Astrocyte of the spinal cord (primary cell): ENCODE measurements at regions not wholly inside any gene's neighbourhood (a gene's known extent, or its start where the extent isn't known, plus 50 kb on each side); places are given as distances from the start of the nearest gene placed in this dataset.
"Not testable (repeated sequence)": the region's sequence is repeated elsewhere in the genome, so short reads cannot be mapped to it uniquely, and the experiment has no call there.

ENCODE experiments used
- DNase-seq: peaks from one replicate; pipeline ENCODE4 v3.0.0; 2011; ENCODE audit warnings: low read depth, low spot score
- H3K4me3 ChIP-seq: 2 replicates; pipeline ENCODE4 v1.5.1; 2011; ENCODE audit warnings: low read depth, mild to moderate bottlenecking, low read length, moderate library complexity
- CTCF ChIP-seq: IDR thresholded peaks from 2 replicates; pipeline ENCODE4 v1.5.1; 2012; ENCODE audit warnings: low read depth, mild to moderate bottlenecking, low read length, inconsistent platforms
- in situ Hi-C: cut with HindIII; loops from 2 replicates; pipeline ENCODE4 v1.10.0; 2017; ENCODE audit warnings: low sequenced_read_pairs

- DNase-seq: no peak
- H3K4me3 ChIP-seq: no peak overlapping the region
- in situ Hi-C loops: no loop called here
- TF ChIP-seq CTCF: no peak
Measured at GRCh38 chr17:77832180-77832560, 126.3 kb upstream of the TNRC6C start.

GRCh38 chr17:77833769-77834168 lies 124.7 kb upstream of the TNRC6C start:
- TF ChIP-seq CTCF: no peak
- in situ Hi-C loops: no loop called here
- no peak overlapping the region for H3K4me3 ChIP-seq
- no peak for DNase-seq

- TF ChIP-seq CTCF: no peak
- in situ Hi-C loops: no loop called here
- H3K4me3 ChIP-seq: no peak overlapping the region
- DNase-seq: peak; percentile 89
Measured at GRCh38 chr17:77834170-77835115, 124.1 kb upstream of the TNRC6C start.

GRCh38 chr17:77836557-77837041 lies 121.9 kb upstream of the TNRC6C start:
- no peak for TF ChIP-seq CTCF
- peak; percentile 53 for DNase-seq
- in situ Hi-C loops: no loop called here

GRCh38 chr17:77837072-77837471 lies 121.4 kb upstream of the TNRC6C start:
- DNase-seq, H3K4me3 ChIP-seq, in situ Hi-C loops: not testable (repeated sequence)

More at GRCh38 chr17:77836557-77837041, 121.9 kb upstream of the TNRC6C start:
- no peak overlapping the region for H3K4me3 ChIP-seq

GRCh38 chr17:77837917-77838316 lies 120.6 kb upstream of the TNRC6C start:
- no peak for DNase-seq
- no peak overlapping the region for H3K4me3 ChIP-seq
- TF ChIP-seq CTCF: no peak
- in situ Hi-C loops: no loop called here
